COLO668 (cell line): ENCODE measurements at regions not wholly inside any gene's neighbourhood (a gene's known extent, or its start where the extent isn't known, plus 50 kb on each side); places are given as distances from the start of the nearest gene placed in this dataset.

ENCODE experiments used
- DNase-seq: peaks from one replicate; lab custom pipeline; 2025; ENCODE audit not compliant: unreplicated experiment; lab: John Stamatoyannopoulos, UW

- no peak for DNase-seq
These were observed 326.4 kb downstream of the MEI4 start for GRCh38 chr6:77979204-77979603.

GRCh38 chr6:77986380-77987034 lies 333.7 kb downstream of the MEI4 start:
- DNase-seq = no peak

- no peak for DNase-seq
These were observed 334.2 kb downstream of the MEI4 start for GRCh38 chr6:77987035-77987384.

GRCh38 chr6:78010130-78010529 lies 357.3 kb downstream of the MEI4 start:
- no peak for DNase-seq

GRCh38 chr6:78020586-78020985 lies 367.7 kb downstream of the MEI4 start:
- no peak for DNase-seq

GRCh38 chr6:78025502-78025901 lies 372.7 kb downstream of the MEI4 start:
- no peak for DNase-seq

- no peak for DNase-seq
These were observed 378.4 kb downstream of the MEI4 start for GRCh38 chr6:78031228-78031627.

- no peak for DNase-seq
These were observed 406.3 kb downstream of the MEI4 start for GRCh38 chr6:78059171-78059570.

- DNase-seq = no peak
These were observed 410.2 kb downstream of the MEI4 start for GRCh38 chr6:78062993-78063392.

GRCh38 chr6:78076371-78076770 lies 423.5 kb downstream of the MEI4 start:
- no peak for DNase-seq

GRCh38 chr6:78089531-78089930 lies 436.7 kb downstream of the MEI4 start:
- no peak for DNase-seq

- no peak for DNase-seq
These were observed 441.1 kb downstream of the MEI4 start for GRCh38 chr6:78093906-78094305.

- no peak for DNase-seq
These were observed 448.5 kb downstream of the MEI4 start for GRCh38 chr6:78101387-78101786.

- no peak for DNase-seq
These were observed 457.8 kb downstream of the MEI4 start for GRCh38 chr6:78110641-78111040.

- no peak for DNase-seq
These were observed 465.1 kb downstream of the MEI4 start for GRCh38 chr6:78117966-78118365.

- no peak for DNase-seq
These were observed 478.7 kb downstream of the MEI4 start for GRCh38 chr6:78131521-78131920.

GRCh38 chr6:78132671-78133410 lies 480.0 kb downstream of the MEI4 start:
- DNase-seq = no peak

- DNase-seq = no peak
These were observed 497.6 kb downstream of the MEI4 start for GRCh38 chr6:78150425-78150824.

- no peak for DNase-seq
These were observed 501.1 kb downstream of the MEI4 start for GRCh38 chr6:78153976-78154375.

- no peak for DNase-seq
These were observed 504.8 kb downstream of the MEI4 start for GRCh38 chr6:78157606-78158005.

- DNase-seq = no peak
These were observed 536.1 kb downstream of the MEI4 start for GRCh38 chr6:78188891-78189290.

- DNase-seq = no peak
These were observed 539.2 kb downstream of the MEI4 start for GRCh38 chr6:78192057-78192456.

- no peak for DNase-seq
These were observed 546.2 kb downstream of the MEI4 start for GRCh38 chr6:78199044-78199443.
